GM12864 (cell line): ENCODE measurements at regions not wholly inside any gene's neighbourhood (a gene's known extent, or its start where the extent isn't known, plus 50 kb on each side); places are given as distances from the start of the nearest gene placed in this dataset.
"Not testable (repeated sequence)": the region's sequence is repeated elsewhere in the genome, so short reads cannot be mapped to it uniquely, and the experiment has no call there.

Experiments used
- DNase-seq: peaks from one replicate; pipeline ENCODE4 v3.0.0-alpha.2; 2011; ENCODE audit warnings: low read depth
- H3K4me3 ChIP-seq: 2 replicates; pipeline ENCODE4 v1.5.1; 2011; ENCODE audit warnings: mild to moderate bottlenecking, low read depth, low read length, control low read depth
- CTCF ChIP-seq: IDR thresholded peaks from 2 replicates; pipeline ENCODE4 v1.5.1; 2011; ENCODE audit warnings: low read depth, mild to moderate bottlenecking, moderate library complexity, low read length, control low read depth, inconsistent platforms; ENCODE audit errors: missing control alignments

DNA sequence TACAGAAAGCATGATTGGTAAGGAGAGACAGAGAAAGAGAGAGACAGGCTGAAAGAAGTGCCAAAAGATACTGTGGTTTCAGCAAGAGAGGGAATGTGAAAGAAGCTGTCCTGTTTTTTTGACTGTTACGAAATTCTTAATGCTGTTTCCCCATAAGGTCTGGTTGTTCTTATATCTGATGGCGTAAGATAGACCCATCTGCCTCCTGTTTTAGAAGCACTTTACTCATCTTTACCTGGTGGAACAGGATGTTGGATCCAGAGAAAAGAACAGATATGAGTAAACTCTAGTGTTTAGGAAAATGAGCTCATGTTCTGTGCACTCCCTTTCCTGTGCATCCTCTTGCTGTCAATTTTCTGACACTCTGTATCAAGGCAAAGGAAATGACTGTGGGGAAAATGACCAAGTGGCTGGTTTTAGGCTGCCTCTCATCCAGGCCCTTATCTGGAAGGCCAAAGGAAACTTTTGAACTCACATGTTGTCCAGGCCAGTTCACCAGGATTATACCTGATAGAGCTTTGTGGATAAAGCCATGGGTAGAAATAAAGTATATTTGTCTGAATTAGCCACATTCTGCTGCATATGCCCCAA is 311.7 kb upstream of the HTR2C start:
- no peak for DNase-seq
- no peak for TF ChIP-seq CTCF
- no peak overlapping the region for H3K4me3 ChIP-seq

DNA sequence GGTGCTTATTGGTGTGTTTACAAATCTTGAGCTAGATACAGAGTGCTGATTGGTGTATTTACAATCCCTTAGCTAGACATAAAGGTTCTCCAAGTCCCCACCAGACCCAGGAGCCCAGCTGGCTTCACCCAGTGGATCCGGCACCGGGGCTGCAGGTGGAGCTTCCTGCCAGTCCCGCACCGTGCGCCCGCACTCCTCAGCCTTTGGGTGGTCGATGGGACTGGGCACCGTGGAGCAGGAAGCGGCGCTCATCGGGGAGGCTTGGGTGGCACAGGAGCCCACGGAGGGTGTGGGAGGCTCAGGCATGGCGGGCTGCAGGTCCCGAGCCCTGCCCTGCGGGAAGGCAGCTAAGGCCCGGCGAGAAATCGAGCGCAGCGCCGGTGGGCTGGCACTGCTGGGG is 313.5 kb upstream of the HTR2C start:
- not testable (repeated sequence) for DNase-seq, H3K4me3 ChIP-seq

GRCh38 chrX:114268643-114269042 is 315.2 kb upstream of the HTR2C start:
- no peak for DNase-seq
- no peak overlapping the region for H3K4me3 ChIP-seq
- TF ChIP-seq CTCF = no peak

GRCh38 chrX:114267142-114267541 is 316.7 kb upstream of the HTR2C start:
- DNase-seq = no peak
- TF ChIP-seq CTCF = no peak
- H3K4me3 ChIP-seq = no peak overlapping the region

DNA sequence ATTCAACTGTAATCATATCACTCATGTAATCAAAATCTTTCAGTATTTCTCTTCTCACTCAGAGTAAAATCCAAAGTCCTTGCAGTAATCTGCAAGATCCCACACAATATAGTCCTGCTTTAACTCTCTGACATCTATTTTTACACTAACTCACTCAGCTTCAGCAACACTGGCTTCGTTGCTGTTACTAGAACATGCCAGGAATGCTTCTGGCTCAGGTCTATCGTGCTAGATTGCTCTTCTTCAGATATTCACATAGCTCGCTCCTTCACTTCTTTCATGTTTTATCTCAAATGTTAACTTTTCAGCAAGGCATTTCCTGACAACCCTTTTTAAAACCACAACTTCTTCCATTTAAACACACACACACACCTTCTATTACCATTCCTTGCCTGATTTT is 331.7 kb upstream of the HTR2C start:
- no peak overlapping the region for H3K4me3 ChIP-seq
- DNase-seq = no peak
- no peak for TF ChIP-seq CTCF

GRCh38 chrX:114251575-114251974 is 332.3 kb upstream of the HTR2C start:
- DNase-seq = no peak
- TF ChIP-seq CTCF = no peak
- H3K4me3 ChIP-seq = no peak overlapping the region

GRCh38 chrX:114221445-114221844 is 362.4 kb upstream of the HTR2C start:
- TF ChIP-seq CTCF = no peak
- no peak overlapping the region for H3K4me3 ChIP-seq
- no peak for DNase-seq
